NB4 (cell line): ENCODE measurements at regions not wholly inside any gene's neighbourhood (a gene's known extent, or its start where the extent isn't known, plus 50 kb on each side); places are given as distances from the start of the nearest gene placed in this dataset.
A peak's percentile ranks its signal among the peaks of the same experiment; 100 is the strongest.

ENCODE experiments used
- DNase-seq: peaks from one replicate; pipeline ENCODE4 v3.0.0; 2010; ENCODE audit warnings: low read depth
- H3K4me3 ChIP-seq: one replicate; pipeline ENCODE4 v1.5.1; 2011; ENCODE audit warnings: mild to moderate bottlenecking, low read depth, low read length, moderate library complexity
- MYC ChIP-seq: IDR thresholded peaks from 2 replicates; pipeline ENCODE4 v1.6.1; 2011; ENCODE audit warnings: low read depth, low read length
- POLR2A ChIP-seq: IDR thresholded peaks from 2 replicates; pipeline ENCODE4 v1.6.1; 2011; ENCODE audit warnings: mild to moderate bottlenecking; ENCODE audit not compliant: insufficient read length; ENCODE audit errors: extremely low read depth
- TF ChIP-seq, protein P1 (sequence below): IDR thresholded peaks from 2 replicates; pipeline ENCODE4 v1.6.1; 2011; ENCODE audit warnings: low read depth, low read length
- TF ChIP-seq, protein P2 (sequence below): IDR thresholded peaks from one replicate; pipeline ENCODE4 v1.5.1; 2012; ENCODE audit warnings: low read depth, low read length

DNA sequence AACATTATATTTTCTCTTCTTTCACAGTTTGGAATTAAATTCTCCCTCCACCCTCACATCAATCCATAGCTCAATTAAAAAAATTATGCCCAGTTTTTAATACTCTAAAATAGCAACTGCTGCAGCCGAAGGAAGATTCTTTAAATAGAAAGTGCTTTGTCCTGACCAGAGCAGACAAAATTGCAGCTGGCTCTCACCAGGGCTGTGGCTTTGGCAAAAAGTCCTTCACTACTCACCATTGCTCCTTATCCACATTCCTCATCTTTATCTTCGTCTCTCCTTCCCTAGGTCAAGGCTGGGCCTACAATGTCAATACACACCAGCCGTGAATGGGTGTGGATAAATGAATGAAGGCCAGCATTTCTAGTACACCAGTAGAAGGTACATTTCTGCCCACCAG, 107.9 kb upstream of the VGLL2 start:
- no peak for DNase-seq
- TF ChIP-seq MYC (no peak), POLR2A (no peak)
- TF ChIP-seq, protein P1, sequence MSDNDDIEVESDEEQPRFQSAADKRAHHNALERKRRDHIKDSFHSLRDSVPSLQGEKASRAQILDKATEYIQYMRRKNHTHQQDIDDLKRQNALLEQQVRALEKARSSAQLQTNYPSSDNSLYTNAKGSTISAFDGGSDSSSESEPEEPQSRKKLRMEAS: no peak
- TF ChIP-seq, protein P2, sequence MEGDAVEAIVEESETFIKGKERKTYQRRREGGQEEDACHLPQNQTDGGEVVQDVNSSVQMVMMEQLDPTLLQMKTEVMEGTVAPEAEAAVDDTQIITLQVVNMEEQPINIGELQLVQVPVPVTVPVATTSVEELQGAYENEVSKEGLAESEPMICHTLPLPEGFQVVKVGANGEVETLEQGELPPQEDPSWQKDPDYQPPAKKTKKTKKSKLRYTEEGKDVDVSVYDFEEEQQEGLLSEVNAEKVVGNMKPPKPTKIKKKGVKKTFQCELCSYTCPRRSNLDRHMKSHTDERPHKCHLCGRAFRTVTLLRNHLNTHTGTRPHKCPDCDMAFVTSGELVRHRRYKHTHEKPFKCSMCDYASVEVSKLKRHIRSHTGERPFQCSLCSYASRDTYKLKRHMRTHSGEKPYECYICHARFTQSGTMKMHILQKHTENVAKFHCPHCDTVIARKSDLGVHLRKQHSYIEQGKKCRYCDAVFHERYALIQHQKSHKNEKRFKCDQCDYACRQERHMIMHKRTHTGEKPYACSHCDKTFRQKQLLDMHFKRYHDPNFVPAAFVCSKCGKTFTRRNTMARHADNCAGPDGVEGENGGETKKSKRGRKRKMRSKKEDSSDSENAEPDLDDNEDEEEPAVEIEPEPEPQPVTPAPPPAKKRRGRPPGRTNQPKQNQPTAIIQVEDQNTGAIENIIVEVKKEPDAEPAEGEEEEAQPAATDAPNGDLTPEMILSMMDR: no peak
- no peak overlapping the region for H3K4me3 ChIP-seq

DNA sequence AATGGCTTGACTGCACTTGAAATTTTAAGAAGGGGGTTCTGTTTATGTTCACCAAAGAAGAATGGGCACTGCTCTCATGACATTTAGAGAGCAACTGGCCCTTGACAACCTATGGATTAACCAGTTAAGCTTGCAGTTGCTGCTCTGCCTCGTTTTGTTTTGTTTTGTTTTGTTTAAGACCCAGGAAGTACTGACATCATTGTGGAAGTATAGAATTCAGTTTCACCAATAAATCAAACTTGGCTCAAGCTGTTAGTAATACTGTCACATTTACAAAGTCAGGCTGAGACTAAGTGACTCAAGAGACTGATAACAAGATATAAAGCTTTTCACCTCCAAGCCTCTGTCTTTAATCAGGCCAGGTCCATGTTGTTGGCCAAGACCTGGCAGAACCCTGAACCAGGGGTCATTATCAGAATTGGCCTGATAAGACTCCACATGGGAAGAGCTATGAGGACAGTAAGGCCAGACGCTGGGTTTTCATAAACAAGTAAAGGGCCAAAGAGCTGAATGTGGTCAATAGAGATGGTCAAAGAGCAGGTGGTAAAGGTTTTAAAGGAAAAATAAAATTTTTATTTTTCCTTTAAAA, 99.4 kb upstream of the VGLL2 start:
- DNase-seq: no peak
- no peak overlapping the region for H3K4me3 ChIP-seq
- TF ChIP-seq, protein P2: no peak
- TF ChIP-seq, protein P1: no peak
- no peak for TF ChIP-seq MYC
- TF ChIP-seq POLR2A: no peak

DNA sequence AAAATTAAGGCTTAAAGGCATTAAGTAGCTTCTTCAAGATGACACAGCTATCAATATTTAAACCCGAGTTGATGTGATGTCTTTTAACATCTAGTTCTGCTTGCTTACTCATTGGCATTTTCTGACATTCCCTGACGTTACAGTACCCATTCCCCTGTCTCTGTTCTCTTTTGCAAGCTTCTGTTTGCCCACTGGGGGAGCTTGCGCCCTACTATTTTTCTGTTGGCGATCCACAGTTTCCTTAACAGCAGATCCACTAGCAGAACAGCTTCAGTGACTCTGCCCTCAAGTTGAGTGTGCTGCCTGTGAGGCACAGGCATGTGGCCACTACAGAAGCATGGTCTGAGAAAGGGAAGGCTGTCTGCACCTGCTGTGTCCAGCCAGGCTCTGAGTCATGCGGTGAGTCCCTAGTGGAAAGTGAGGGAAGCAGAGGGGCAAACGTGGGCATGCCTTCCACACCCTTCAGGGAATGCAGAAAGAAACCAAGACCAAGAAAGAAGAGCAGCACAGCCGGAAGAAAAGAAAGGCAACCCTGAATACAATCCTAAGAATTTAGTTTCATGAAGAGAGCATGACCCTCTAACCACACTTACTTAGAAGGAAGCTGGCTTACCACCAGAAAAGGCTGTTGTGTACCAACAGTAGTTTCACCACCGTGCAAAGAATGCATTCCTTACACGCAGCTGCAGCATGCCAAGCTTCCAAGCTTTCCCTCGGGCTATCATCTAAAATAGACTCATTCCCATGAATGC, 97.7 kb upstream of the VGLL2 start:
- no peak overlapping the region for H3K4me3 ChIP-seq
- TF ChIP-seq, protein P1: no peak
- TF ChIP-seq POLR2A: no peak
- TF ChIP-seq, protein P2: peak; percentile 17
- TF ChIP-seq MYC: no peak
- peak; percentile 8 for DNase-seq

DNA sequence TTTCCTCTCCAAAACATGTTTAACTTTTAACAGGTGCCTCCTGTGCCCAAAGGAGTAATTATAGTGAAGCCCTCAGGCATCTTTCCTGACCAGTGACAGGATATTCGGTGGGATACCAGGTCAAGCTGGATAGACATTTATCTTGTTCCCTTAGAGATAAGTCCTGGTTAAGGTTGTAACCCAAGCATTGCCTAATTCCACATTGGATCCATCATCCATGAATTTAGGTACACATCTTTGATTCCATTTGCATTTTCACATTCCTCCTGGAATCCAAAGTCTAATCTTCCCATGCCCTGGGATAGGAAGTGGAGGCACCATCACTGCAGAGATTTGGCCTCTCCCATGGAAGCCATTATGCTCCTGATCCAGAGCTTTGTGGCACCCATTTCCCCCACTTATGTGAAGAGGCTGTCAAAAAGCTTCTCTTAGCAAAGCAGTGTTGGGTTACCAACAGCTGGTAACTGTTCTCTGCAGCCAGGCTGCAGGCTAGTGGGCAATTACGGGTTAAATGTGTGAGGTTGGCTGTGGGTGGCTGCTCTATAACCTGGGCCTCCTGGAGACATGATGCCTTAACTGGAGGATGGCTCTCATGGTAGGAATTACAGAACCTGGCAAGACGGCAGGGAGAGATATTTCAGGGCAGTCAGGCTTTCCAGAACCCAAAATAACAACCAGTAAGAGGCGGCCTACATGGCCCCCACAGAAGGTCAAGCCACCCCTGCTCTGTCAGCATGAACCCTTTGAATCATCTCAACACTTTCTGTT, 96.9 kb upstream of the VGLL2 start:
- no peak overlapping the region for H3K4me3 ChIP-seq
- TF ChIP-seq, protein P1: no peak
- TF ChIP-seq MYC: no peak
- no peak for TF ChIP-seq POLR2A
- TF ChIP-seq, protein P2: no peak
- DNase-seq: no peak

DNA sequence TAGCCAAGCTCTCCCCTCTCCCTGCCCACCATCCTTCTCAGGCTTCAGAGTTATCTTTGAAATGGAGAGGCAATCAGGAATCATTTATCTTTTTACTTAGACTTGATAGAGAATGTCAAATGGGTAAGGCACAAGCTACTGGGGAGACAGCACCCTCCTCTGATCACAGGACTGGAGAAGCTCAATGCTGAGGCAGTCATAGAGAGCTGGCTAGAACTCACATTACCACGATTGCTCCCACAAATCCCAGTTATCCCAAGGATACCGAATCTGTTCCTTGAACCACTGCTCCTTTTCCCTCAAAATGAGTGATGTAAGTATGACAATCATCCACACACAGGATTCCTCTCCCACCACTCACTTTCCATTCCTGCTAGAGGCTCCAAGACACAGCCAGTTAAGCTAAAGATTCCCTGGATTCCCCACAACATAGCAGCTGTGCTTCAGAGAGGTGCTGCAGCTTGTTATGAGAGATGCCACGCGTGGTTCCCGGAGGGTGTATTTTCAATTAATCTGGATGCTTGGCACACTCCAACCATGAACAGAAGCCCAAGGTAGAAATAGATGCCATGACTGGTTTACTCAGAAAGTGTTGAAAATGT, 96.2 kb upstream of the VGLL2 start:
- H3K4me3 ChIP-seq: no peak overlapping the region
- no peak for DNase-seq

More for the DNA sequence above, 96.2 kb upstream of the VGLL2 start:
- TF ChIP-seq POLR2A: no peak
- TF ChIP-seq MYC: no peak
- TF ChIP-seq, protein P2: no peak
- TF ChIP-seq, protein P1: no peak
